ENCODE measurements at regions not wholly inside any gene's neighbourhood (a gene's known extent, or its start where the extent isn't known, plus 50 kb on each side); places are given as distances from the start of the nearest gene placed in this dataset.

DNA sequence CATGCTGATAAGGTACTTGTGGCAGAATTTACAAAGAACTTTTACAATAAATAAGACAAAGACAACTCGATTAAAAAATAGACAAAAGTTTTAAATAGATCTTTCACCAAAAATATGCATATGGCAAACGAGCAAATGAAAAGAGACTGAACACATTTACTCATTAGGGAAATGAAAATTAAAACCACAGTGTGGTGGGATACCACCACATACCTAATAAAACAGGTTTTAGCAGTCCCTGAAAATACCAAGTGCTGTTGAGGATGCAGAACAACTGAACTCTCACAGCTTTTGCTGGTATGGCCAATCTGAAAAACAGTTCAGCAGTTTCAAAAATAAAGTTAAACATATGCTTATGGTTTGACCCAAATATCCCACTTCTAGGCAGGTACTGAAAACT is 205.4 kb upstream of the ADO start:
- TF ChIP-seq, protein P1, sequence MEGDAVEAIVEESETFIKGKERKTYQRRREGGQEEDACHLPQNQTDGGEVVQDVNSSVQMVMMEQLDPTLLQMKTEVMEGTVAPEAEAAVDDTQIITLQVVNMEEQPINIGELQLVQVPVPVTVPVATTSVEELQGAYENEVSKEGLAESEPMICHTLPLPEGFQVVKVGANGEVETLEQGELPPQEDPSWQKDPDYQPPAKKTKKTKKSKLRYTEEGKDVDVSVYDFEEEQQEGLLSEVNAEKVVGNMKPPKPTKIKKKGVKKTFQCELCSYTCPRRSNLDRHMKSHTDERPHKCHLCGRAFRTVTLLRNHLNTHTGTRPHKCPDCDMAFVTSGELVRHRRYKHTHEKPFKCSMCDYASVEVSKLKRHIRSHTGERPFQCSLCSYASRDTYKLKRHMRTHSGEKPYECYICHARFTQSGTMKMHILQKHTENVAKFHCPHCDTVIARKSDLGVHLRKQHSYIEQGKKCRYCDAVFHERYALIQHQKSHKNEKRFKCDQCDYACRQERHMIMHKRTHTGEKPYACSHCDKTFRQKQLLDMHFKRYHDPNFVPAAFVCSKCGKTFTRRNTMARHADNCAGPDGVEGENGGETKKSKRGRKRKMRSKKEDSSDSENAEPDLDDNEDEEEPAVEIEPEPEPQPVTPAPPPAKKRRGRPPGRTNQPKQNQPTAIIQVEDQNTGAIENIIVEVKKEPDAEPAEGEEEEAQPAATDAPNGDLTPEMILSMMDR (IDR thresholded peaks at IDR 0.05) = no peak
- no peak for TF ChIP-seq POLR2A (IDR thresholded peaks at IDR 0.05)

All from body of pancreas (tissue), 4 donors.